HUES48 (cell line): ENCODE measurements at regions not wholly inside any gene's neighbourhood (a gene's known extent, or its start where the extent isn't known, plus 50 kb on each side); places are given as distances from the start of the nearest gene placed in this dataset.
"Not testable (repeated sequence)": the region's sequence is repeated elsewhere in the genome, so short reads cannot be mapped to it uniquely, and the experiment has no call there.

Experiments used
- H3K27ac ChIP-seq: one replicate; pipeline ENCODE4 v1.7.0; 2013; ENCODE audit warnings: low read depth, low read length, inconsistent platforms
- H3K27me3 ChIP-seq: 2 replicates; pipeline ENCODE4 v1.6.1; 2013; ENCODE audit warnings: mild to moderate bottlenecking, low read length; ENCODE audit not compliant: control insufficient read depth, insufficient read depth
- H3K36me3 ChIP-seq: 2 replicates; pipeline ENCODE4 v1.6.1; 2013; ENCODE audit warnings: low read length; ENCODE audit not compliant: control insufficient read depth, insufficient read depth
- H3K4me1 ChIP-seq: 2 replicates; pipeline ENCODE4 v1.6.1; 2013; ENCODE audit warnings: mild to moderate bottlenecking, low read length; ENCODE audit not compliant: control insufficient read depth, insufficient read depth
- H3K4me3 ChIP-seq: 2 replicates; pipeline ENCODE4 v1.5.1; 2013; ENCODE audit warnings: mild to moderate bottlenecking, low read depth, low read length
- H3K9ac ChIP-seq: 2 replicates; pipeline ENCODE4 v1.6.1; 2013; ENCODE audit warnings: mild to moderate bottlenecking, low read depth, low read length, moderate library complexity
- H3K9me3 ChIP-seq: 2 replicates; pipeline ENCODE4 v1.6.1; 2013; ENCODE audit warnings: low read length; ENCODE audit not compliant: control insufficient read depth, insufficient read depth

GRCh38 chr3:153997364-153997763 is 123.8 kb upstream of the ARHGEF26 start:
- not testable (repeated sequence) for H3K4me3 ChIP-seq, H3K9ac ChIP-seq, H3K27me3 ChIP-seq, H3K9me3 ChIP-seq, H3K36me3 ChIP-seq, H3K27ac ChIP-seq, H3K4me1 ChIP-seq

DNA sequence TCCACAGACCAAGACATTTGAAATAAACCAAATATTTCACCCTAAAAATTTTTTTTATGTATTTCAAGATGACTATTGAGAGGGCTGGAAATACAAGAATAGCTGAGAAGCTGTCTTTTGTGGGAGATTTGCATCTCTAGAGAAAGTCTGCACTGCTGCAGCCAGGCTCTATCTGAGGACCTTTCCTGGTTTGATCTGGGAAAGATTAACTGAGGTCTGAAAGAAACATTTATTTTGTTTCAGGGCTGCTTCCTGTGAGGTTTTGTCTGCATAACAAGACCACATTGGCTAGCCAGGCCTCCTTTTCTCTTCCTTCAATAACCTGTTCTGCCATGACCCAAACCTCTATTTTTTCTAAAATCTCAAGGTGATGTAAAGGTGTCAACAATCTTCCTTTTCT is 117.5 kb upstream of the ARHGEF26 start:
- no peak overlapping the region for H3K9ac ChIP-seq
- no peaks in the 10 kb centered on the region for H3K36me3 ChIP-seq
- peak overlapping the region; percentile 51 for H3K27ac ChIP-seq
- H3K27me3 ChIP-seq, result no peaks in the 10 kb centered on the region
- no peak overlapping the region for H3K4me3 ChIP-seq
- H3K9me3 ChIP-seq, result no peaks in the 10 kb centered on the region
- H3K4me1 ChIP-seq, result peaks cover 12% of the 10 kb centered on the region

DNA sequence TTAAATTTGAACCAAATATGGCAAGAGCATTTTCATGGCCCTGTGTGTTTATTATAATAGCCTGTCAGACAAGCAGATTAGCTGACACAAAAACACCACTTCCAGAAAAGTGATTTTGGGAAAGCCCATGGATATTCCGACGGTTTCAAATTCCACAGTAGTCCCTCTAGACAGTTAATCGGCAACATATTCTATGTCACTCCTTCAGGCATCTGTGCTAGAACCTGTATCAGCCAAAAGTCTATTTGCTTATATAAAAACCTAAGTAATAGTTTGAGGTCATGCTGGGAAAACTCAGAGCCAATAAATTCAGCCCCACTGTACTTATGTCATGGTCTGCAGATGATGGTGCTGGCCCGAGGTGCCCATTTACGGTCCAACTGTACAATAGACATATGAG is 110.2 kb upstream of the ARHGEF26 start:
- no peaks in the 10 kb centered on the region for H3K36me3 ChIP-seq
- H3K9ac ChIP-seq, result no peak overlapping the region
- no peaks in the 10 kb centered on the region for H3K9me3 ChIP-seq
- no peak overlapping the region for H3K4me3 ChIP-seq
- H3K4me1 ChIP-seq, result peaks cover 8% of the 10 kb centered on the region; the same call in 1 of the 2 replicates
- no peak overlapping the region for H3K27ac ChIP-seq
- no peaks in the 10 kb centered on the region for H3K27me3 ChIP-seq

DNA sequence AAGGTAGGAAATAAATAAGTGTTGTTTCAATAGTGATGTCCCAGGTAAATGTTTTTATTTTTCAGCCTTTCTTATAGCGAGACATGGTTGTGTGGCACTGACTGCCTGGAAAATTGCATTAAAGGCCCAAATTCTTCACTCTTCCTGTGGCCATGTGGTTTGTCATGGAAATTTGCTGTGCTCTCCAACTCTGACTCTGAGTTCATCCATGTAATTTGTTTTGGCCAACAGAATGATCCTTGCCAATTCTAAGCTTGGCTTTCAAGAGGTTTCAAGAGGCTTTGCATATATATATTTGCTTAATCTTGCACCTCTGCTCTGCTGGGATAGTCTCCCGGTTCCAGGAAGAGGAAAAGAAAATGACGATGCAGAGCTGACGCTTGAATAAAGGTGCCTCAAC is 107.5 kb upstream of the ARHGEF26 start:
- Histone ChIP-seq H3K36me3 (no peaks in the 10 kb centered on the region), H3K4me3 (no peak overlapping the region), H3K9ac (no peak overlapping the region), H3K4me1 (peaks cover 8% of the 10 kb centered on the region; the same call in 1 of the 2 replicates), H3K27me3 (no peaks in the 10 kb centered on the region), H3K27ac (no peak overlapping the region), H3K9me3 (no peaks in the 10 kb centered on the region)

- no peaks in the 10 kb centered on the region for H3K27me3 ChIP-seq
- no peaks in the 10 kb centered on the region for H3K36me3 ChIP-seq
- H3K27ac ChIP-seq, result no peak overlapping the region
- H3K4me3 ChIP-seq, result no peak overlapping the region
- H3K9ac ChIP-seq, result no peak overlapping the region
- H3K4me1 ChIP-seq, result peaks cover 8% of the 10 kb centered on the region; the same call in 1 of the 2 replicates
- no peaks in the 10 kb centered on the region for H3K9me3 ChIP-seq
Measured at GRCh38 chr3:154015307-154015706, 105.9 kb upstream of the ARHGEF26 start.

- Histone ChIP-seq H3K9ac (no peak overlapping the region), H3K4me3 (no peak overlapping the region), H3K9me3 (no peaks in the 10 kb centered on the region), H3K4me1 (peaks cover 8% of the 10 kb centered on the region; the same call in 1 of the 2 replicates), H3K36me3 (no peaks in the 10 kb centered on the region), H3K27me3 (no peaks in the 10 kb centered on the region), H3K27ac (no peak overlapping the region)
Measured at GRCh38 chr3:154018100-154018696, 103.0 kb upstream of the ARHGEF26 start.

GRCh38 chr3:154022606-154023005 is 98.6 kb upstream of the ARHGEF26 start:
- Histone ChIP-seq H3K27ac (no peak overlapping the region), H3K9ac (no peak overlapping the region), H3K4me1 (no peaks in the 10 kb centered on the region), H3K36me3 (no peaks in the 10 kb centered on the region), H3K9me3 (no peaks in the 10 kb centered on the region), H3K4me3 (no peak overlapping the region), H3K27me3 (no peaks in the 10 kb centered on the region)

GRCh38 chr3:154023148-154023547 is 98.0 kb upstream of the ARHGEF26 start:
- no peak overlapping the region for H3K27ac ChIP-seq
- no peaks in the 10 kb centered on the region for H3K36me3 ChIP-seq
- no peaks in the 10 kb centered on the region for H3K9me3 ChIP-seq
- H3K4me1 ChIP-seq, result no peaks in the 10 kb centered on the region
- H3K4me3 ChIP-seq, result no peak overlapping the region
- H3K27me3 ChIP-seq, result no peaks in the 10 kb centered on the region
- no peak overlapping the region for H3K9ac ChIP-seq

DNA sequence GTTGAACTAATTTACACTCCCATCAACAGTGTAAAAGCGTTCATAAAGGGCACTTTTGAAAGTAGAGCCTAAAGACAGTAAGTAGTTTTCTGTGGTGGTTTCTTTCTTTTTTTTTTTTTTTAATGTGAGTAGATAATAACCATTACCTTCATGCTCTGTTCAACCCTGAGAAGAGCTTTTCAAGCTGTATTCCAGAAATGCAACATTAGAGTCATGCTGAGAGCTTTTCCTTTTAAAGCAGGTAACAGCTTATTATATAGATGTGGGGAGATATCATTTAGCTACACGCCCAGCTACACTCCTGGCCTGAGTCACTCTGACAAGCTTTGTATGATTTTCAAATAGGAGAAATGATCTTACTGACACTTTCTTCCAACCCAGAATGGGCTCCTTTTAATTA is 96.2 kb upstream of the ARHGEF26 start:
- Histone ChIP-seq H3K27ac (no peak overlapping the region), H3K9ac (no peak overlapping the region), H3K36me3 (no peaks in the 10 kb centered on the region), H3K4me3 (no peak overlapping the region), H3K9me3 (no peaks in the 10 kb centered on the region), H3K4me1 (no peaks in the 10 kb centered on the region), H3K27me3 (no peaks in the 10 kb centered on the region)

- no peak overlapping the region for H3K4me3 ChIP-seq
- no peak overlapping the region for H3K9ac ChIP-seq
- no peak overlapping the region for H3K27ac ChIP-seq
- no peaks in the 10 kb centered on the region for H3K36me3 ChIP-seq
- no peaks in the 10 kb centered on the region for H3K9me3 ChIP-seq
- H3K4me1 ChIP-seq, result no peaks in the 10 kb centered on the region
- H3K27me3 ChIP-seq, result no peaks in the 10 kb centered on the region
Measured at GRCh38 chr3:154029926-154030325, 91.3 kb upstream of the ARHGEF26 start.

- Histone ChIP-seq H3K27ac (no peak overlapping the region), H3K4me3 (no peak overlapping the region), H3K27me3 (no peaks in the 10 kb centered on the region), H3K9me3 (no peaks in the 10 kb centered on the region), H3K9ac (no peak overlapping the region), H3K36me3 (no peaks in the 10 kb centered on the region), H3K4me1 (no peaks in the 10 kb centered on the region)
Measured at GRCh38 chr3:154034797-154035330, 86.3 kb upstream of the ARHGEF26 start.
